ENCODE measurements at regions not wholly inside any gene's neighbourhood (a gene's known extent, or its start where the extent isn't known, plus 50 kb on each side); places are given as distances from the start of the nearest gene placed in this dataset.

GRCh38 chr4:1503583-1504471, 97.6 kb upstream of the NKX1-1 start:
- DNase-seq (ENCODE audit: low spot score) = peak; percentile 45
- no peak for ATAC-seq
- intact Hi-C loops (cut with DNase I) = loop anchor here (5.0 kb wide), 1 partner anchor 633 kb away; no protein-coding TSS in a partner anchor

GRCh38 chr4:1502976-1503375, 96.7 kb upstream of the NKX1-1 start:
- intact Hi-C loops (cut with DNase I) = loop anchor here (5.0 kb wide), 1 partner anchor 634 kb away; no protein-coding TSS in a partner anchor
- DNase-seq (ENCODE audit: low spot score) (peak; percentile 53), ATAC-seq (no peak)

GRCh38 chr4:1502501-1502886, 96.3 kb upstream of the NKX1-1 start:
- intact Hi-C loops (cut with DNase I) = loop anchor here (5.0 kb wide), 1 partner anchor 635 kb away; no protein-coding TSS in a partner anchor
- ATAC-seq (no peak), DNase-seq (ENCODE audit: low spot score) (peak; percentile 52)

GRCh38 chr4:1501754-1502500, 95.7 kb upstream of the NKX1-1 start:
- DNase-seq (ENCODE audit: low spot score) (peak; percentile 41), ATAC-seq (no peak)
- intact Hi-C loops (cut with DNase I) = loop anchor here (5.0 kb wide), 1 partner anchor 635 kb away; no protein-coding TSS in a partner anchor

- ATAC-seq = no peak
- intact Hi-C loops (cut with DNase I) = loop anchor here (5.0 kb wide), 1 partner anchor 636 kb away; no protein-coding TSS in a partner anchor
Measured at GRCh38 chr4:1500966-1501753, 94.9 kb upstream of the NKX1-1 start.

GRCh38 chr4:1500231-1500965, 94.2 kb upstream of the NKX1-1 start:
- DNase-seq (ENCODE audit: low spot score) = peak; percentile 43
- ATAC-seq = no peak
- intact Hi-C loops (cut with DNase I) = loop anchor here (5.0 kb wide), 1 partner anchor 637 kb away; no protein-coding TSS in a partner anchor

More at GRCh38 chr4:1500966-1501753, 94.9 kb upstream of the NKX1-1 start:
- DNase-seq (ENCODE audit: low spot score) = peak; percentile 17

- DNase-seq (ENCODE audit: low spot score) (peak; percentile 28), ATAC-seq (no peak)
- intact Hi-C loops (cut with DNase I) = no loop called here
Measured at GRCh38 chr4:1499465-1499864, 93.2 kb upstream of the NKX1-1 start.

GRCh38 chr4:1497189-1497801, 91.1 kb upstream of the NKX1-1 start:
- no peak for ATAC-seq
- intact Hi-C loops (cut with DNase I) = no loop called here
- DNase-seq (ENCODE audit: low spot score) = peak; percentile 27

- DNase-seq (ENCODE audit: low spot score) (peak; percentile 44), ATAC-seq (no peak)
- intact Hi-C loops (cut with DNase I) = no loop called here
Measured at GRCh38 chr4:1496116-1496642, 89.9 kb upstream of the NKX1-1 start.

GRCh38 chr4:1495416-1496115, 89.3 kb upstream of the NKX1-1 start:
- DNase-seq (ENCODE audit: low spot score) = peak; percentile 43
- intact Hi-C loops (cut with DNase I) = no loop called here
- ATAC-seq = no peak

- intact Hi-C loops (cut with DNase I) = no loop called here
- no peak for DNase-seq (ENCODE audit: low spot score)
Measured at GRCh38 chr4:1494416-1495315, 88.4 kb upstream of the NKX1-1 start.

GRCh38 chr4:1493540-1494287, 87.5 kb upstream of the NKX1-1 start:
- intact Hi-C loops (cut with DNase I) = no loop called here
- ATAC-seq = no peak
- no peak for DNase-seq (ENCODE audit: low spot score)

More at GRCh38 chr4:1494416-1495315, 88.4 kb upstream of the NKX1-1 start:
- no peak for ATAC-seq

GRCh38 chr4:1492651-1493539, 86.7 kb upstream of the NKX1-1 start:
- DNase-seq (ENCODE audit: low spot score) (peak; percentile 15), ATAC-seq (no peak)
- intact Hi-C loops (cut with DNase I) = no loop called here

- ATAC-seq = no peak
- intact Hi-C loops (cut with DNase I) = no loop called here
Measured at GRCh38 chr4:1492142-1492457, 85.9 kb upstream of the NKX1-1 start.

More at GRCh38 chr4:1492142-1492457, 85.9 kb upstream of the NKX1-1 start:
- no peak for DNase-seq (ENCODE audit: low spot score)
